DND-41 (cell line): ENCODE measurements at regions not wholly inside any gene's neighbourhood (a gene's known extent, or its start where the extent isn't known, plus 50 kb on each side); places are given as distances from the start of the nearest gene placed in this dataset.
"Not testable (repeated sequence)": the region's sequence is repeated elsewhere in the genome, so short reads cannot be mapped to it uniquely, and the experiment has no call there.

ENCODE experiments used
- ATAC-seq: fragments of 200-7000 bp; cut with Tn5 transposase; 3 replicates; pipeline ENCODE4 v1.9.1; 2021; ENCODE audit warnings: low read depth; ENCODE audit not compliant: insufficient read depth
- DNase-seq: peaks from one replicate; pipeline ENCODE4 v3.0.0-alpha.2; 2020
- H2AFZ ChIP-seq: 2 replicates; pipeline ENCODE4 v1.6.0; 2012; ENCODE audit warnings: low read depth, low read length
- H3K27ac ChIP-seq: 2 replicates; pipeline ENCODE4 v1.5.1; 2012; ENCODE audit warnings: low read length, inconsistent platforms
- H3K27me3 ChIP-seq: fragments of 200-600 bp; sonication (generic); 2 replicates; pipeline ENCODE4 v1.6.0; 2012; ENCODE audit warnings: low read length, mild to moderate bottlenecking, inconsistent platforms; ENCODE audit not compliant: insufficient read depth, poor library complexity
- H3K36me3 ChIP-seq: 2 replicates; pipeline ENCODE4 v1.5.1; 2012; ENCODE audit warnings: low read length, inconsistent platforms; ENCODE audit not compliant: insufficient read depth
- H3K4me1 ChIP-seq: 2 replicates; pipeline ENCODE4 v1.5.1; 2012; ENCODE audit warnings: mild to moderate bottlenecking, low read length; ENCODE audit not compliant: insufficient read depth
- H3K4me2 ChIP-seq: 2 replicates; pipeline ENCODE4 v1.6.0; 2012; ENCODE audit warnings: mild to moderate bottlenecking, moderate library complexity, low read length, inconsistent platforms; ENCODE audit not compliant: insufficient read depth
- H3K4me3 ChIP-seq, 2 experiments: fragments of 200-600 bp in 1 of 2; shearing (Covaris generic) in 1 of 2; 2 replicates each; pipeline ENCODE4 v1.5.1; 2012 to 2016; ENCODE audit warnings: inconsistent platforms in 2 of 2, low read length in 2 of 2, mild to moderate bottlenecking in 2 of 2, low read depth in 1 of 2, moderate library complexity in 1 of 2
- H3K79me2 ChIP-seq: 2 replicates; pipeline ENCODE4 v1.6.0; 2012; ENCODE audit warnings: low read length, inconsistent platforms; ENCODE audit not compliant: insufficient read depth
- H3K9ac ChIP-seq: 2 replicates; pipeline ENCODE4 v1.6.0; 2012; ENCODE audit warnings: low read depth, mild to moderate bottlenecking, inconsistent platforms, low read length, moderate library complexity
- H3K9me3 ChIP-seq: 2 replicates; pipeline ENCODE4 v1.5.1; 2012; ENCODE audit warnings: low read length, moderate library complexity, mild to moderate bottlenecking, inconsistent platforms; ENCODE audit not compliant: insufficient read depth, severe bottlenecking
- H4K20me1 ChIP-seq: 2 replicates; pipeline ENCODE4 v1.6.0; 2012; ENCODE audit warnings: low read length; ENCODE audit not compliant: insufficient read depth
- EZH2 ChIP-seq: IDR thresholded peaks from 3 replicates; pipeline ENCODE4 v1.6.1; 2012; ENCODE audit warnings: borderline replicate concordance, low read depth, mild to moderate bottlenecking, moderate library complexity, low read length, inconsistent platforms; ENCODE audit not compliant: severe bottlenecking
- TF ChIP-seq, protein P1 (sequence below): IDR thresholded peaks from 2 replicates; pipeline ENCODE4 v1.5.1; 2012; ENCODE audit warnings: borderline replicate concordance, low read length, moderate library complexity, mild to moderate bottlenecking; ENCODE audit not compliant: poor library complexity, severe bottlenecking; ENCODE audit errors: extremely low read depth

- no peak overlapping the region for H2AFZ ChIP-seq
- H3K9me3 ChIP-seq = no peaks in the 10 kb centered on the region
- H3K36me3 ChIP-seq = no peaks in the 10 kb centered on the region
- H3K79me2 ChIP-seq = no peaks in the 10 kb centered on the region
- ATAC-seq (no peak), DNase-seq (no peak)
- H3K9ac ChIP-seq = no peak overlapping the region
- no peak overlapping the region for H3K27ac ChIP-seq
- no peak overlapping the region for H3K4me2 ChIP-seq
- no peak for TF ChIP-seq EZH2
- TF ChIP-seq, protein P1, sequence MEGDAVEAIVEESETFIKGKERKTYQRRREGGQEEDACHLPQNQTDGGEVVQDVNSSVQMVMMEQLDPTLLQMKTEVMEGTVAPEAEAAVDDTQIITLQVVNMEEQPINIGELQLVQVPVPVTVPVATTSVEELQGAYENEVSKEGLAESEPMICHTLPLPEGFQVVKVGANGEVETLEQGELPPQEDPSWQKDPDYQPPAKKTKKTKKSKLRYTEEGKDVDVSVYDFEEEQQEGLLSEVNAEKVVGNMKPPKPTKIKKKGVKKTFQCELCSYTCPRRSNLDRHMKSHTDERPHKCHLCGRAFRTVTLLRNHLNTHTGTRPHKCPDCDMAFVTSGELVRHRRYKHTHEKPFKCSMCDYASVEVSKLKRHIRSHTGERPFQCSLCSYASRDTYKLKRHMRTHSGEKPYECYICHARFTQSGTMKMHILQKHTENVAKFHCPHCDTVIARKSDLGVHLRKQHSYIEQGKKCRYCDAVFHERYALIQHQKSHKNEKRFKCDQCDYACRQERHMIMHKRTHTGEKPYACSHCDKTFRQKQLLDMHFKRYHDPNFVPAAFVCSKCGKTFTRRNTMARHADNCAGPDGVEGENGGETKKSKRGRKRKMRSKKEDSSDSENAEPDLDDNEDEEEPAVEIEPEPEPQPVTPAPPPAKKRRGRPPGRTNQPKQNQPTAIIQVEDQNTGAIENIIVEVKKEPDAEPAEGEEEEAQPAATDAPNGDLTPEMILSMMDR = no peak
- H3K27me3 ChIP-seq = no peaks in the 10 kb centered on the region
- no peak overlapping the region for H3K4me3 ChIP-seq
- no peaks in the 10 kb centered on the region for H4K20me1 ChIP-seq
- H3K4me1 ChIP-seq = no peaks in the 10 kb centered on the region
Observed at GRCh38 chr6:159520002-159520401, 173.0 kb downstream of the SOD2 start.

- not testable (repeated sequence) for H3K36me3 ChIP-seq, H3K27ac ChIP-seq, H3K27me3 ChIP-seq, H3K9ac ChIP-seq, H3K4me2 ChIP-seq, DNase-seq, H4K20me1 ChIP-seq, ATAC-seq, H3K9me3 ChIP-seq, H3K79me2 ChIP-seq, H2AFZ ChIP-seq, H3K4me1 ChIP-seq, H3K4me3 ChIP-seq
Observed at GRCh38 chr6:159515811-159516210, 177.2 kb downstream of the SOD2 start.

DNA sequence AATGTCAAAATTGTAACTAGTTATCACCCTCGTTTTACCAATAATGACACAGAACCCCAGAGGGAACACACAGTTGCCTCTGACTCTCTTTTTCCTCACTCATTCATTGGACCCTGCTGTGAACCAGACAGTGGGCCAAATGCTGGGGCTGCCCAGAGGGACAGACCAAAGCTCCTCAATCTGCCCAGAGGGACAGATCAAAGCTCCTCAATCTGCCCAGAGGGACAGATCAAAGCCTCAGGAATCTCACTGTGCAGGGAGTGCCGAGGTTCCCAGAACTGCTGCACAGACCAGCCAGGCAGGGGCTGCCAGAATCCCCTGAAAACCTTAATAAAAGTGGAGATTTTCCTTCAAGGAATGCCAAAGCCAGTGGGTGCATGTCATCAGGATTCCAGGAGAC is 179.1 kb downstream of the SOD2 start:
- no peak overlapping the region for H3K27ac ChIP-seq
- no peak overlapping the region for H3K9ac ChIP-seq
- peaks cover 6% of the 10 kb centered on the region for H3K27me3 ChIP-seq
- H3K4me3 ChIP-seq = no peak overlapping the region
- H4K20me1 ChIP-seq = no peaks in the 10 kb centered on the region
- no peak overlapping the region for H2AFZ ChIP-seq
- DNase-seq = no peak
- no peaks in the 10 kb centered on the region for H3K9me3 ChIP-seq
- TF ChIP-seq EZH2 = no peak
- TF ChIP-seq, protein P1 = no peak
- H3K4me2 ChIP-seq = no peak overlapping the region
- H3K79me2 ChIP-seq = no peaks in the 10 kb centered on the region
- no peak for ATAC-seq
- no peaks in the 10 kb centered on the region for H3K4me1 ChIP-seq
- no peaks in the 10 kb centered on the region for H3K36me3 ChIP-seq

DNA sequence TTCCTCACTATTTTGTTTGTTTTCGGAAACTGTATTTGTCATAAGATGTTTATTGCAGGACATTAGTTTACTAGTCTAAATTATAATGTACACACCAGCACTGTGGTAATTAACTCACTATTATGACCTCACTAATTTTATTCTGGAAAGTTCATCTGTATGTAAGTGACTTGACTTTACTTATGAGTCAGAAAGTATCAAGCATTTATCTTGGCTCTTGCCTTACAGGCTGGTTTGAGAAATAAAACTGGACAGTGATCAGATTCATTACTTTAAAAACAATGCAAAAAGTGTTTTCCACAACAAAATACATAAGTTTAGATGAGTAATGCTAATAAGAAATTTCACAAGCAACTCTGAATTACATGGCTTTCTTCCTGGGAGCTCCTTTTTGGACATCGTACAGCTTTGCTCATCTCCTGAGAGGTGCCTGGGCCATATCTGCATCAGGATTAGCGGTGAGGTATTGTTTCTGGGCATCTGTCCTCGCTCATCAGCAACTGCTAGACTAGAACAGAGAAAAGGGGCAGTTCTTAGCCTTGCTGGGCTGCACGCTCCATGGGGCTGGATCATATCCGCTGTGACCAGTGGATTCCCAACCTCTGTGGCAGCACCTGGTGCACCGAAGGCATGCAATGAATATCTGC is 179.8 kb downstream of the SOD2 start:
- DNase-seq = no peak

More for the DNA sequence above, 179.8 kb downstream of the SOD2 start:
- Histone ChIP-seq H3K4me1 (no peaks in the 10 kb centered on the region), H4K20me1 (no peaks in the 10 kb centered on the region), H3K27me3 (peaks cover 7% of the 10 kb centered on the region), H3K9me3 (no peaks in the 10 kb centered on the region), H3K4me3 (no peak overlapping the region), H3K79me2 (no peaks in the 10 kb centered on the region), H3K36me3 (no peaks in the 10 kb centered on the region), H3K4me2 (no peak overlapping the region), H3K27ac (no peak overlapping the region), H2AFZ (no peak overlapping the region), H3K9ac (no peak overlapping the region)
- TF ChIP-seq EZH2 = no peak
- TF ChIP-seq, protein P1 = no peak
- ATAC-seq = no peak
